Right atrium auricular region (tissue), 2 donors: ENCODE measurements at regions not wholly inside any gene's neighbourhood (a gene's known extent, or its start where the extent isn't known, plus 50 kb on each side); places are given as distances from the start of the nearest gene placed in this dataset.

Experiments
- DNase-seq: peaks from one replicate; pipeline ENCODE4 v3.0.0-alpha.2; 2019; ENCODE audit warnings: low spot score
- H3K27ac ChIP-seq, 2 donors: fragments of 200-600 bp; sonication (generic); 1 replicate in 1 of 2; 2 replicates in 1 of 2; pipeline ENCODE4 v1.5.1; 2016 to 2019
- H3K27me3 ChIP-seq, 2 donors: fragments of 200-600 bp; sonication (generic); one replicate each; pipeline versions ENCODE4 v1.5.1 to v1.6.0; 2017 to 2019
- H3K36me3 ChIP-seq: fragments of 200-600 bp; sonication (generic); one replicate; pipeline ENCODE4 v1.5.1; 2016
- H3K4me1 ChIP-seq, 2 donors: fragments of 200-600 bp; sonication (generic); one replicate each; pipeline versions ENCODE4 v1.5.1 to v1.6.0; 2017 to 2019
- H3K4me3 ChIP-seq, 2 donors: fragments of 200-600 bp; sonication (generic); 1 replicate in 1 of 2; 2 replicates in 1 of 2; pipeline ENCODE4 v1.5.1; 2017 to 2019; ENCODE audit warnings: mild to moderate bottlenecking in 1 of 2, moderate library complexity in 1 of 2
- H3K9me3 ChIP-seq, 2 donors: fragments of 200-600 bp; sonication (generic); one replicate each; pipeline ENCODE4 v1.5.1; 2019
- CTCF ChIP-seq, 2 donors: fragments of 200-600 bp; sonication (generic); IDR thresholded peaks; one replicate each; pipeline ENCODE4 v1.5.1; 2019; ENCODE audit warnings: antibody characterized with exemption in 2 of 2

- no peak for TF ChIP-seq CTCF (IDR thresholded peaks at IDR 0.05)
- no peaks in the 10 kb centered on the region for H3K4me1 ChIP-seq
These were observed 1157.5 kb upstream of the ZEB2 start for GRCh38 chr2:145677371-145677770.

DNA sequence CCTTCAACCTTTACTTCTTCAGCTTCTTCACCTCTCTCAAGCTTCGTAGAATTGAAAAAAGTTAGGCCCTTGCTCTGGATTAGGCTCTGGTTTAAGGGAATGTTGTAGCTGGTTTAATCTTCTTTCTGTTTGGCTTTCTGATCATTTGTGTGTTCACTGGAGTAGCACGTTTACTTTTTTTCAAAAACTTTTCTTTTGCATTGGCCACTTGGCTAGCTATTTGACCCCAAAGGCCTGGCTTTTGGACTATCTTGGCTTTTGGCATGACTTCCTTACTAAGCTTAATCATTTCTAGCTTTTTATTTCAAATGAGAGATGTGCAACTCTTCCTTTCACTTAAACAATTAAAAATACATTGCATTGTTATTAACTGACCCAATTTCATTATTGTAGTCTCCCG lies 1154.8 kb upstream of the ZEB2 start:
- no peaks in the 10 kb centered on the region for H3K4me1 ChIP-seq
- no peak for TF ChIP-seq CTCF (IDR thresholded peaks at IDR 0.05)
- DNase-seq = no peak
- no peaks in the 10 kb centered on the region for H3K36me3 ChIP-seq
- no peak overlapping the region for H3K27ac ChIP-seq
- no peak overlapping the region for H3K4me3 ChIP-seq
- H3K9me3 ChIP-seq = no peaks in the 10 kb centered on the region
- H3K27me3 ChIP-seq = no peaks in the 10 kb centered on the region

More at GRCh38 chr2:145677371-145677770, 1157.5 kb upstream of the ZEB2 start:
- DNase-seq = no peak
- Histone ChIP-seq H3K4me3 (no peak overlapping the region), H3K9me3 (no peaks in the 10 kb centered on the region), H3K36me3 (no peaks in the 10 kb centered on the region), H3K27me3 (no peaks in the 10 kb centered on the region), H3K27ac (no peak overlapping the region)

DNA sequence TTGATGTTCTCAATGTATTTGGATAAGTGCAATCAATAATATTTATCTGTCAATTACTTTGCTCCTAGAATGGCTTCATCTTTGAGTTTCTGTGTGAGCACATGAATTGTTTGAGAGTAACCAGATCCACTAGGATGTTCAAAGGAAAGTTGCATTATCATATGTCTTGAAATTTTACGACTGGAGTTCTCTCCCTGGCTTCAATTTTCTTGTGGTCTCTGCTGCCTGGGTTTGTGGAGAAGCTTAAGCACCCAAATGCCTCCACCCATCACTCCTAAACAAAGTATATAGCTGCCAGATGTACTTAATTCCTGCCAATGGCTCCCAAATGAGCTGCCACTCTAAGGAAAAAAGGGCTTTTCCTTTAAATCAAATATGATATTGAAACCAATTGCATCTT lies 1149.4 kb upstream of the ZEB2 start:
- Histone ChIP-seq H3K27ac (no peak overlapping the region), H3K4me3 (no peak overlapping the region), H3K36me3 (no peaks in the 10 kb centered on the region), H3K4me1 (no peaks in the 10 kb centered on the region), H3K9me3 (no peaks in the 10 kb centered on the region), H3K27me3 (no peaks in the 10 kb centered on the region)
- no peak for TF ChIP-seq CTCF (IDR thresholded peaks at IDR 0.05)
- DNase-seq = no peak

DNA sequence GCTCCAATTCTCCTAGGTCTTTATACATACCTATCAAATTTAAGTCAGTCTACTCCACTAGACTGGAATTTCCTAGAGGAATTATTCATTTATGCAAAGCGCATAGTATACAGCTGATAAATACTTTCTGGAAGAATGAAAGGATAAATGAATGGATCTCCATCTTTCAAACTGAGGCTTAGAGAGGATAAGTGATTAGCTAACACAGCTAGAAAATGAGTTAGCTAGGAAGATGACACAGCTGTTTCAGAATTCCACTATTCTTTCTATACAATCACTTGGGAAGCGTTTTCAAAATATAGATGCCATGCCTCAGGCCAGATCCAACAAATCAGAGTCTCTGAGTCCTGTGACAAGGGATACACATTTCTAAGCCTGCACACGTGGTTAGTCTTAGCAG lies 1146.6 kb upstream of the ZEB2 start:
- H3K4me3 ChIP-seq = no peak overlapping the region
- no peak overlapping the region for H3K27ac ChIP-seq
- H3K27me3 ChIP-seq = no peaks in the 10 kb centered on the region
- TF ChIP-seq CTCF (IDR thresholded peaks at IDR 0.05) = no peak
- H3K4me1 ChIP-seq = no peaks in the 10 kb centered on the region
- H3K9me3 ChIP-seq = no peaks in the 10 kb centered on the region
- no peaks in the 10 kb centered on the region for H3K36me3 ChIP-seq
- DNase-seq = no peak

- H3K36me3 ChIP-seq = no peaks in the 10 kb centered on the region
- no peak for TF ChIP-seq CTCF (IDR thresholded peaks at IDR 0.05)
- H3K4me3 ChIP-seq = no peak overlapping the region
- no peaks in the 10 kb centered on the region for H3K27me3 ChIP-seq
- DNase-seq = no peak
- no peaks in the 10 kb centered on the region for H3K9me3 ChIP-seq
- H3K27ac ChIP-seq = no peak overlapping the region
- no peaks in the 10 kb centered on the region for H3K4me1 ChIP-seq
These were observed 1137.3 kb upstream of the ZEB2 start for GRCh38 chr2:145657265-145657664.

DNA sequence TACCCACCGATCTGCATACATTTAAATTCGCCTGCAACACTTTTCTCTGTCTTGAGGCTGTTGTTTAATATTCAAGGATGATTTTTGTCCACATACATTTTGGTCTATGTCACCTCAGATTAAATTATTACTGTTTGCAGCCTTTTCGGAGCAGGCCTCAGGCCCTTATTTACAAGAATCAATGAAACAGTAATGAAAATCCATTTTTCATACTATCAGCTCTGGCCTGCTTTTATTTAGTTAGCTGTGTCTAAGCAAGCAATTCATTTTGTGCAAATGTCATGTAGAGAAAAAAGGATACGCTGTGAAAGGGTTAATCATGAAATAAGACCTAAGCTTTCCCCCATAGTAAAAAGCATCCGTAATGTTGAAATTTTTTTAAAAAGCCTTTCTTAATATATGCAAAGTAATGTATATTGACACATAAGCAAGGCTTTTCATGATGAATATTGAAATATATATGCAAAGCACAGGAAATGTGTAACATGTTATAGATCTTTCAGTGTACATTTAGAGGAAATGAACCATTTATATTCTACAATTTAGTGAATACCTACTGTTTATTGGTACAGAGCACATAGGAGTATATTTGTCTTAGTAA lies 1135.3 kb upstream of the ZEB2 start:
- no peak for DNase-seq
- Histone ChIP-seq H3K4me3 (no peak overlapping the region), H3K4me1 (no peaks in the 10 kb centered on the region), H3K9me3 (no peaks in the 10 kb centered on the region), H3K27me3 (no peaks in the 10 kb centered on the region), H3K36me3 (no peaks in the 10 kb centered on the region), H3K27ac (no peak overlapping the region)
- TF ChIP-seq CTCF (IDR thresholded peaks at IDR 0.05) = no peak
